ENCODE measurements at regions not wholly inside any gene's neighbourhood (a gene's known extent, or its start where the extent isn't known, plus 50 kb on each side); places are given as distances from the start of the nearest gene placed in this dataset.

- no peak overlapping the region for H3K27ac ChIP-seq
- no peak for TF ChIP-seq ZFX (IDR thresholded peaks at IDR 0.05)
- no peak for TF ChIP-seq CTCF (conservative IDR thresholded peaks at IDR 0.05)
Observed at GRCh38 chr17:71247441-71248015, 873.3 kb upstream of the SOX9 start.

- no peak overlapping the region for H3K27ac ChIP-seq
- TF ChIP-seq CTCF (conservative IDR thresholded peaks at IDR 0.05): no peak
- no peak for TF ChIP-seq ZFX (IDR thresholded peaks at IDR 0.05)
Observed at GRCh38 chr17:71251276-71251675, 869.5 kb upstream of the SOX9 start.

GRCh38 chr17:71251951-71252350, 868.9 kb upstream of the SOX9 start:
- H3K27ac ChIP-seq: no peak overlapping the region
- TF ChIP-seq CTCF (conservative IDR thresholded peaks at IDR 0.05) (no peak), ZFX (IDR thresholded peaks at IDR 0.05) (no peak)

GRCh38 chr17:71252436-71252835, 868.4 kb upstream of the SOX9 start:
- no peak overlapping the region for H3K27ac ChIP-seq
- TF ChIP-seq ZFX (IDR thresholded peaks at IDR 0.05) (no peak), CTCF (conservative IDR thresholded peaks at IDR 0.05) (no peak)

GRCh38 chr17:71257096-71257495, 863.7 kb upstream of the SOX9 start:
- TF ChIP-seq CTCF (conservative IDR thresholded peaks at IDR 0.05): no peak
- no peak for TF ChIP-seq ZFX (IDR thresholded peaks at IDR 0.05)
- no peak overlapping the region for H3K27ac ChIP-seq

- H3K27ac ChIP-seq: no peak overlapping the region
- TF ChIP-seq CTCF (conservative IDR thresholded peaks at IDR 0.05) (no peak), ZFX (IDR thresholded peaks at IDR 0.05) (no peak)
Observed at GRCh38 chr17:71260366-71260940, 860.4 kb upstream of the SOX9 start.

- no peak for TF ChIP-seq CTCF (conservative IDR thresholded peaks at IDR 0.05)
- no peak for TF ChIP-seq ZFX (IDR thresholded peaks at IDR 0.05)
- no peak overlapping the region for H3K27ac ChIP-seq
Observed at GRCh38 chr17:71262586-71262985, 858.2 kb upstream of the SOX9 start.
